ENCODE measurements at regions not wholly inside any gene's neighbourhood (a gene's known extent, or its start where the extent isn't known, plus 50 kb on each side); places are given as distances from the start of the nearest gene placed in this dataset.

GRCh38 chr1:38444770-38445442 lies 398.3 kb upstream of the POU3F1 start:
- H3K27ac Mint-ChIP-seq: no peak overlapping the region
- no peaks in the 10 kb centered on the region for H3K4me1 Mint-ChIP-seq (ENCODE audit: low read depth)
- H3K9me3 Mint-ChIP-seq: no peaks in the 10 kb centered on the region
- no peak for DNase-seq (ENCODE audit: low spot score)
- no peaks in the 10 kb centered on the region for H3K36me3 Mint-ChIP-seq (ENCODE audit: low read depth)
- peaks cover 27% of the 10 kb centered on the region for H3K27me3 Mint-ChIP-seq (ENCODE audit: low read depth)
- H3K4me3 Mint-ChIP-seq: no peak overlapping the region

GRCh38 chr1:38444311-38444710 lies 397.7 kb upstream of the POU3F1 start:
- Mint-ChIP-seq H3K9me3 (no peaks in the 10 kb centered on the region), H3K36me3 (ENCODE audit: low read depth) (no peaks in the 10 kb centered on the region), H3K27me3 (ENCODE audit: low read depth) (peaks cover 27% of the 10 kb centered on the region), H3K4me1 (ENCODE audit: low read depth) (no peaks in the 10 kb centered on the region), H3K4me3 (no peak overlapping the region), H3K27ac (no peak overlapping the region)
- DNase-seq (ENCODE audit: low spot score): no peak

- DNase-seq (ENCODE audit: low spot score): no peak
- no peak overlapping the region for H3K4me3 Mint-ChIP-seq
- H3K27me3 Mint-ChIP-seq (ENCODE audit: low read depth): peaks cover 41% of the 10 kb centered on the region
- no peaks in the 10 kb centered on the region for H3K36me3 Mint-ChIP-seq (ENCODE audit: low read depth)
- H3K4me1 Mint-ChIP-seq (ENCODE audit: low read depth): no peaks in the 10 kb centered on the region
- no peaks in the 10 kb centered on the region for H3K9me3 Mint-ChIP-seq
- no peak overlapping the region for H3K27ac Mint-ChIP-seq
These were observed 393.8 kb upstream of the POU3F1 start for GRCh38 chr1:38440402-38440801.

GRCh38 chr1:38436749-38437148 lies 390.2 kb upstream of the POU3F1 start:
- no peaks in the 10 kb centered on the region for H3K9me3 Mint-ChIP-seq
- no peaks in the 10 kb centered on the region for H3K4me1 Mint-ChIP-seq (ENCODE audit: low read depth)
- no peaks in the 10 kb centered on the region for H3K36me3 Mint-ChIP-seq (ENCODE audit: low read depth)
- H3K27ac Mint-ChIP-seq: no peak overlapping the region
- H3K27me3 Mint-ChIP-seq (ENCODE audit: low read depth): peaks cover 34% of the 10 kb centered on the region
- DNase-seq (ENCODE audit: low spot score): no peak
- no peak overlapping the region for H3K4me3 Mint-ChIP-seq

- Mint-ChIP-seq H3K9me3 (no peaks in the 10 kb centered on the region), H3K27ac (no peak overlapping the region), H3K4me3 (no peak overlapping the region), H3K4me1 (ENCODE audit: low read depth) (no peaks in the 10 kb centered on the region), H3K36me3 (ENCODE audit: low read depth) (no peaks in the 10 kb centered on the region), H3K27me3 (ENCODE audit: low read depth) (peaks cover 31% of the 10 kb centered on the region)
- no peak for DNase-seq (ENCODE audit: low spot score)
These were observed 389.4 kb upstream of the POU3F1 start for GRCh38 chr1:38436006-38436405.

- Mint-ChIP-seq H3K27ac (no peak overlapping the region), H3K4me3 (no peak overlapping the region), H3K27me3 (ENCODE audit: low read depth) (peaks cover 23% of the 10 kb centered on the region), H3K36me3 (ENCODE audit: low read depth) (no peaks in the 10 kb centered on the region), H3K9me3 (no peaks in the 10 kb centered on the region), H3K4me1 (ENCODE audit: low read depth) (no peaks in the 10 kb centered on the region)
- no peak for DNase-seq (ENCODE audit: low spot score)
These were observed 386.6 kb upstream of the POU3F1 start for GRCh38 chr1:38433084-38433722.

GRCh38 chr1:38431535-38432376 lies 385.2 kb upstream of the POU3F1 start:
- Mint-ChIP-seq H3K36me3 (ENCODE audit: low read depth) (no peaks in the 10 kb centered on the region), H3K9me3 (no peaks in the 10 kb centered on the region), H3K27ac (no peak overlapping the region)

GRCh38 chr1:38430949-38431348 lies 384.4 kb upstream of the POU3F1 start:
- Mint-ChIP-seq H3K4me3 (no peak overlapping the region), H3K36me3 (ENCODE audit: low read depth) (no peaks in the 10 kb centered on the region), H3K4me1 (ENCODE audit: low read depth) (no peaks in the 10 kb centered on the region), H3K9me3 (no peaks in the 10 kb centered on the region), H3K27me3 (ENCODE audit: low read depth) (peaks cover 22% of the 10 kb centered on the region), H3K27ac (no peak overlapping the region)
- DNase-seq (ENCODE audit: low spot score): no peak

More at GRCh38 chr1:38431535-38432376, 385.2 kb upstream of the POU3F1 start:
- no peak overlapping the region for H3K4me3 Mint-ChIP-seq
- no peak for DNase-seq (ENCODE audit: low spot score)
- H3K27me3 Mint-ChIP-seq (ENCODE audit: low read depth): peaks cover 15% of the 10 kb centered on the region
- H3K4me1 Mint-ChIP-seq (ENCODE audit: low read depth): no peaks in the 10 kb centered on the region

- no peaks in the 10 kb centered on the region for H3K9me3 Mint-ChIP-seq
- H3K36me3 Mint-ChIP-seq (ENCODE audit: low read depth): no peaks in the 10 kb centered on the region
- H3K27ac Mint-ChIP-seq: no peak overlapping the region
- H3K4me1 Mint-ChIP-seq (ENCODE audit: low read depth): no peaks in the 10 kb centered on the region
- no peak for DNase-seq (ENCODE audit: low spot score)
- H3K4me3 Mint-ChIP-seq: no peak overlapping the region
- H3K27me3 Mint-ChIP-seq (ENCODE audit: low read depth): peaks cover 21% of the 10 kb centered on the region
These were observed 378.1 kb upstream of the POU3F1 start for GRCh38 chr1:38424677-38425076.

- Mint-ChIP-seq H3K36me3 (ENCODE audit: low read depth) (no peaks in the 10 kb centered on the region), H3K9me3 (no peaks in the 10 kb centered on the region), H3K27ac (no peak overlapping the region), H3K4me3 (no peak overlapping the region), H3K4me1 (ENCODE audit: low read depth) (no peaks in the 10 kb centered on the region), H3K27me3 (ENCODE audit: low read depth) (peaks cover 11% of the 10 kb centered on the region)
- DNase-seq (ENCODE audit: low spot score): no peak
These were observed 374.1 kb upstream of the POU3F1 start for GRCh38 chr1:38420666-38421065.

GRCh38 chr1:38418195-38419030 lies 371.8 kb upstream of the POU3F1 start:
- H3K27ac Mint-ChIP-seq: no peak overlapping the region
- no peak for DNase-seq (ENCODE audit: low spot score)
- no peaks in the 10 kb centered on the region for H3K4me1 Mint-ChIP-seq (ENCODE audit: low read depth)
- peaks cover 8% of the 10 kb centered on the region for H3K27me3 Mint-ChIP-seq (ENCODE audit: low read depth)
- H3K4me3 Mint-ChIP-seq: no peak overlapping the region
- no peaks in the 10 kb centered on the region for H3K36me3 Mint-ChIP-seq (ENCODE audit: low read depth)
- H3K9me3 Mint-ChIP-seq: no peaks in the 10 kb centered on the region

GRCh38 chr1:38403667-38404066 lies 357.1 kb upstream of the POU3F1 start:
- H3K9me3 Mint-ChIP-seq: no peaks in the 10 kb centered on the region

GRCh38 chr1:38402230-38402815 lies 355.7 kb upstream of the POU3F1 start:
- H3K4me1 Mint-ChIP-seq (ENCODE audit: low read depth): no peaks in the 10 kb centered on the region
- peaks cover 12% of the 10 kb centered on the region for H3K27me3 Mint-ChIP-seq (ENCODE audit: low read depth)

More at GRCh38 chr1:38403667-38404066, 357.1 kb upstream of the POU3F1 start:
- H3K4me1 Mint-ChIP-seq (ENCODE audit: low read depth): no peaks in the 10 kb centered on the region
- peaks cover 11% of the 10 kb centered on the region for H3K27me3 Mint-ChIP-seq (ENCODE audit: low read depth)
- H3K4me3 Mint-ChIP-seq: no peak overlapping the region
- no peak overlapping the region for H3K27ac Mint-ChIP-seq
- no peaks in the 10 kb centered on the region for H3K36me3 Mint-ChIP-seq (ENCODE audit: low read depth)
- no peak for DNase-seq (ENCODE audit: low spot score)

More at GRCh38 chr1:38402230-38402815, 355.7 kb upstream of the POU3F1 start:
- Mint-ChIP-seq H3K4me3 (no peak overlapping the region), H3K36me3 (ENCODE audit: low read depth) (no peaks in the 10 kb centered on the region), H3K9me3 (no peaks in the 10 kb centered on the region), H3K27ac (no peak overlapping the region)
- DNase-seq (ENCODE audit: low spot score): no peak

All from T-helper 2 cell treated with Interferon-gamma antibody and Interleukin-4, amounts not matched to agents 5 μg/mL and 100 μg/mL, for 36 hours (primary cell).